AML-193 (cell line): ENCODE measurements at regions not wholly inside any gene's neighbourhood (a gene's known extent, or its start where the extent isn't known, plus 50 kb on each side); places are given as distances from the start of the nearest gene placed in this dataset.
A peak's percentile ranks its signal among the peaks of the same experiment; 100 is the strongest.
"Not testable (repeated sequence)": the region's sequence is repeated elsewhere in the genome, so short reads cannot be mapped to it uniquely, and the experiment has no call there.

Experiments used
- DNase-seq, 2 experiments: peaks; one replicate each; lab custom pipeline; 2025; lab: John Stamatoyannopoulos, UW

DNA sequence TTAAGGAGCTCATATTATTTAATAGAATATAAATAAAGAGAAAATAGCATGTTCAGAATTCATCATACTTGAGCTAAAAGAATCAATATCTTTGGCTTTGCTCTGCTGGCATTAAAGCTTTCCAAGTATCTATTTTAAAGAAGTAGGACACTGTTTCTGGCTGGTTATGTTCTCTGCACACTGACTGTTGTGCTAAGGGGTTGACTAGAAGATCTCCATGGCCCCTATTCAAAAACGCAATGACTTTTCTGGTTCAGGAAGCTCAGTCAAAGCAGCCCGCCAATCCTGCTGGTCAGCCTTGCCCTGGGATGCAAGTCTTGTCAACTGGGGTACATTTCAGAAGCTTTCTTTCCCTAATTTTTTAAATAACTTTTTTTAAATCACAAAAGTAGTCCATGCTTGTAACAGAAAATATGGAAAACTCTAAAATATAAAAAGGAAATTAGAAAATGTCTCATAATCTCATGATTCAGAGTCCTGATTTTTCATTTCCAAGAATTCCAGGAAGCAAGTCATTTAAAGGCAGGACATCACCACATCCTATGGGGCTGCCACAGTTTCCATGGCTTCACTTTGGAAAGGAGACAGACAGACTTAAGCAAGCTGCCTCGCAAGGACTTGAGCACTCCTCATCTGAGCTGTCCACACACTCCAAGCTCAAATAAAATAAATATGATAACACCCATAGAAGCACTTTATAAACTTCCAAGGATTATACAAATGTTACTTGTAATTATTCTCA is 195.1 kb downstream of the TXNL1 start:
- DNase-seq = peak in 1 of 2 experiments; percentile 11

DNA sequence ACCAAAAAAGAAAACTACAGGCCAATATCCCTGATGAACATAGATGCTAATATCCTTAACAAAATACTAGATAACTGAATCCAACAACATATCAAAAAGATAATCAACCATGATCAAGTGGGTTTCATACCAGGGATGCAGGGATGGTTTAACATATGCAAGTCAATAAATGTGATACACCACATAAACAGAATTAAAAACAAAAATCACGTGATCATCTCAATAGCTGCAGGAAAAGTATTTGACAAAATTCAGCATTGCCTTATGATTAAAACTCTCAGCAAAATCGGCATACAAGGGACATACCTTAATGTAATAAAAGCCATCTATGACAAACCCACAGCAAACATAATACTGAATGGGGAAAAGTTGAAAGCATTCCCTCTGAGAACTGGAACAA is 199.9 kb downstream of the TXNL1 start:
- DNase-seq = not testable (repeated sequence)

DNA sequence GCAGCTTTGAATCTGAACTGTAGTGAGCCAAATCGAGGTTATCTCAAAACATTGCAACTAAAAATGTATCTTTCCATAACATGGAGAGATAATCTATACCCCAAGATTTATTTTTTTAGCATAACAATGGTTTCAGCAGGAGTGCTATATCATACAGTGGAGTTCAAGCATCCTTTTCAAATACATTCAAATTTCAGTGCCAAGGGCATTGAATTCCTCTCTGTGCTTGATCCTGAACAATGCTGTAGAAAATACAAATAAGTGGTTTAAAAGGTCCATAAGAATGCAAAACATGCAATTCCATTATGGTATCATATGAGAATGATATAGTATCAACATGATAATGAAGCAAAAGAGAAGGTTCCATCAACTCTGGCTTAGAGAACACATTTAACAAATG is 201.7 kb downstream of the TXNL1 start:
- DNase-seq = no peak

DNA sequence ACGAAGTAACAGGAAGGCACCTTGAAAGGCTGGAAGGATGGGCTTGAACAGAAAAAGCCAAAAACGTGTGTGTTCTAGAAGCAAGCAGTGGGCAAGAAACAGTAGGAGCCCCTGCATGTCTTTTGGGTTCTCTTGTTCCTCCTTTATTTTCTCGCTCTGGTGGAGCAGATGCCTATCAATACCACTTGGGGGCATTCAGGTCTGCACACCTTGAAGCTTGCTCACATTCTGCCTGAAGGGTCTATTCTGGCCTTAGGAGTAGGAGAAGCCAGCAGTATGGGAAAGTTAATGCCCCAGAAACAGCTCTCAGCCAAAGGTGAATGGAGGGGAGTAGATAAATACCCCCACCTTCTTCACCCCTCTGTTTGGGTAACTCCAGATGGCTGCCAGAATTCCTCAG is 204.5 kb downstream of the TXNL1 start:
- no peak for DNase-seq

DNA sequence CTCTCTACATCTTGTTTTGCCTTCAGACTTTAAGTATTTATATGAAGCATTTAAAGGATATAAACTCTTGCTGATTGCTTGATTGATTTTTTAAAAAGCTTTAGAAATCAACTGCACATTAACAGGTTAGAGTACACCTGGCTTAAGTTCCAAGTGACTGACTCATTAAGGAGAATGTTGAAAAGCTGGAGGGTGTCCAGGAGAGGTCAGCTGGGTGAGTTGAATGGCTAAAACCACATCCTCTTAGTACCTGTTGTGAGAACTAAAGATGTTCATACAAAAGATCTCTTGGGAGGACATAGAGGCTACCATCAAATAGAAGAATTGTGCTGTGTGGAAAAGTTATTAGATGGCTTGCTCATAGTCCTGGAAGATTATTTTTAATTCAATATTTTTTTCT is 206.8 kb downstream of the TXNL1 start:
- no peak for DNase-seq

DNA sequence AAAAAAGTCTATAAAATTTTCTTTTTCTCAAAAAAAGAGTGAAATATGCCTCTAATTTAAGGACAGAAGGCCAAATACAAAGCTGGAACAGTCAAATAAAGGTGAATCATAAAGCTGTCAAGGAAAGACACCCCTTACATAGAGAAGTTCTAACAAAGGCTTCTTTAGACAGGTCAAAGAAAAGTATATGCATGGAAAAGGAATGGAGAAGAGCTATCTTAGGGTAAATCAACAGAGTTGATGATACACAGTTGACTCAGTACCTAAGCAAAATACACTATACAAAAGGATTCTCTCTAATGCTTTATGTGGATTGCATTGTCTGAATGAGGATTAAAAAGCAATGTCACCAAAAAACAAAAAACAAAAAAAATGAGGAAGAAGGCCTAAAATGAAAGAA is 214.8 kb downstream of the TXNL1 start:
- no peak for DNase-seq

DNA sequence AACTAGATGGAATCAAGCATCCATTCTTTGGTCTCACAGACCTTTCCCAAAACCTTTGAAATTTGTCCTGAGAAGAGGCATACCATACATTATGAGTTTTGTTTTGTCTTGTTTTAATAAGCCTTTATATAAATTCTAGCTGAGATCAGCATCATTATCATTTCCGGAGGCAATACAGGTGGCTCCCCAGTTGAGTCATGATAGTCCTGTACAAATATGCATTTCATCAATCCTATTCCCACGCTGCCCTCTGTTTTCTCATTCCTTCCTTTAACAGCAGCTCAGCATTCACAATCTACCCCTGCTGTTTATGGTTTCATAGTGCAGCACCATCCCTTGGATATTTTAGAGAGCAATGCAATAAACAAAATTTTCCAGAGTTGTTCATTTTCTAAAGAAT is 216.7 kb downstream of the TXNL1 start:
- no peak for DNase-seq

DNA sequence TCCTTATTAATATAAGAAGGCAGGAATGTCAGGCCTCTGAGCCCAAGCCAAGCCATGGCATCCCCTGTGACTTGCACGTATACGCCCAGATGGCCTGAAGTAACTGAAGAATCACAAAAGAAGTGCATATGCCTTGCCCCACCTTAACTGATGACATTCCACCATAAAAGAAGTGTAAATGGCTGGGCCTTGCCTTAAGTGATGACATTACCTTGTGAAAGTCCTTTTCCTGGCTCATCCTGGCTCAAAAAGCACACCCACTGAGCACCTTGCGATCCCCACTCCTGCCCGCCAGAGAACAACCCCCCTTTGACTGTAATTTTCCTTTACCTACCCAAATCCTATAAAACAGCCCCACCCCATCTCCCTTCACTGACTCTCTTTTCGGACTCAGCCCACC is 217.5 kb downstream of the TXNL1 start:
- not testable (repeated sequence) for DNase-seq

DNA sequence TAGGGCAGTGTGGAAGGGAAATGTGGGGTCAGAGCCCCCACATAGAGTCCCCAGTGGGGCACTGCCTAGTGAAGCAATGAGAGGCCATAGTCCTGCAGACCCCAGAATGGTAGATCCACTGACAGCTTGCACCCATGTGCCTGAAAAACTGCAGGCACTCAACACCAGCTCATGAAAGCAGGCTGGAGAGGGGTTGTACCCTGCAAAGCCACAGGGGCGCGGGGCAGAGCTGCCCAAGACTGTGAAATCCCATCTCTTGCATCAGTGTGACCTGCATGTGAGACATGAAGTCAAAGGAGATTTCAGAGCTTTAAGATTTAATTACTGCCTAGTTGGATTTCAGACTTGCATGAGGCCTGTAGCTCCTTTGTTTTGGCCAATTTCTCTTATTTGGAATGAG is 224.0 kb downstream of the TXNL1 start:
- DNase-seq = no peak

DNA sequence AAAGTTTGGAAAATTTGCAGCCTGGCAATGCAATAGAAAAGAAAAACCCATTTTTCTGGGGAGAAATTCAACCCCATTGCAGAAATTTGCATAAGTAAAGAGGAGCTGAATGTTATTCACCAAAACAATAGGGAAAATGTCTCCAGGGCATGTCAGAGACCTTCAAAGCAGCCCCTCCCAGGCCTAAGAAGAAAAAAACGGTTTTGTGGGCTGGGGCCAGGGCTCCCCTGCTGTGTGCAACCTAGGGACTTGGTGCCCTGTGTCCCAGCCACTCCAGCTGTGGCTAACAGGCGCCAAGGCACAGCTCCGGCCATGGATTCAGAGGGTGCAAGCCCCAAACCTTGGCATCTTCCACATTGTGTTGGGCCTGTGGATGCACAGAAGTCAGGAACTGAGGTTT is 224.5 kb downstream of the TXNL1 start:
- DNase-seq = no peak

DNA sequence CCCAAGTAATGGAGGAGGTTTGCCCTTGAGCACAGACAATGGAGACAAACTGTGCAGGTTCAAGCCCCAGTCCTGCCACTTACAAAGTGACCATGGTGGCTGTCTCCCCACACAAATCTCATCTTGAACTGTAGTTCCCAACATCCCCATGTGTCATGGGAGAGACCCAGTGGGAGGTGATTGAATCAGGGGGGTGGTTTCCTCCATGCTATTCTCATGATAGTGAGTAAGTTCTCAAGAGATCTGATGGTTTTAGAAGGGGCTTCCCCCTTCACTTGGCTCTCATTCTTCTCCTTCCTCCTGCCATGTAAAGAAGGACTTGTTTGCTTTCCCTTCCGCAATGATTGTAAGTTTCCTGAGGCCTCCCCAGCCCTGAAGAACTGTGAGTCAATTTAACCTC is 225.4 kb downstream of the TXNL1 start:
- DNase-seq = no peak

DNA sequence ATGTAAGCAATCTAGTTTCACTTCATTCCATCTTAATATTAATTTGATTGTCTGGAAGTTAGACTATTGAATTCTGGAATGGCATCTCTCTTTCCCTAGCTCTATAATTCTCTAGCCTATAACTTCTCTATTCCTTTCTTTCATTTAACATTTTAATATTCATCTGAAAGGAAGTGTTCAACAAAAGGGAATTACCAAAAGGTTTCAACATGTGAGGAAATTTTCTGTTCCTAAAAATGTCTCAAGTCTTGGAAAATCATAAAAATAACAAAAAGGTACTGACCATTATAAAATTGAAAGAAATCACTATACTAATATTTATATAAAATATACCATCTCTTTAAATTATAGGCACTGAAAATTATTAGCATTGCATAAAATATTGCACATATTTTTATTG is 228.7 kb downstream of the TXNL1 start:
- no peak for DNase-seq

DNA sequence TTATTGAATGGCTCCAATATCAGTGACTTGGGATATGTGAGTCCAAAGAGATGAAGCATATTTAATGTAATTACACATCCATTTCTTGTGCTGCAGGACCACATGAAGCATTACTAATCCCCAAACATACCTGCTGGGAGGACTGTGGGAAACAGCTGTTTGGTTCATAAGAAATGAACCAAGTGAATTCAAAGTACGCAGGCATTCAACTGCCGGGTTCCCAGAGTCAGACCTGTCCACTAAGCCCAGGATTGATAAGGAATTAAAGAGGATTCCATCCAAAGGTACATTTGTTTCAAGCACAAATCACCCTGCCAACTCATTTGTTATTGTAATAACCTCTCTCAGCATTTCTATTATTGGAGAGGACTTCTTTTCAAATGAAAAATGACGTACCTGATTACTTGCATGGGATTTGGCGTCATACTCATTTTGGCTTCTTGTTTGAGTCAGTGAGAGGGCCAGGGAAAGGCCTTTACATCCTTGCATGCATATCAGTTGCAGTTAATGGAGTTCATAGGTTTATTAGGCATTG is 230.7 kb downstream of the TXNL1 start:
- DNase-seq = no peak

DNA sequence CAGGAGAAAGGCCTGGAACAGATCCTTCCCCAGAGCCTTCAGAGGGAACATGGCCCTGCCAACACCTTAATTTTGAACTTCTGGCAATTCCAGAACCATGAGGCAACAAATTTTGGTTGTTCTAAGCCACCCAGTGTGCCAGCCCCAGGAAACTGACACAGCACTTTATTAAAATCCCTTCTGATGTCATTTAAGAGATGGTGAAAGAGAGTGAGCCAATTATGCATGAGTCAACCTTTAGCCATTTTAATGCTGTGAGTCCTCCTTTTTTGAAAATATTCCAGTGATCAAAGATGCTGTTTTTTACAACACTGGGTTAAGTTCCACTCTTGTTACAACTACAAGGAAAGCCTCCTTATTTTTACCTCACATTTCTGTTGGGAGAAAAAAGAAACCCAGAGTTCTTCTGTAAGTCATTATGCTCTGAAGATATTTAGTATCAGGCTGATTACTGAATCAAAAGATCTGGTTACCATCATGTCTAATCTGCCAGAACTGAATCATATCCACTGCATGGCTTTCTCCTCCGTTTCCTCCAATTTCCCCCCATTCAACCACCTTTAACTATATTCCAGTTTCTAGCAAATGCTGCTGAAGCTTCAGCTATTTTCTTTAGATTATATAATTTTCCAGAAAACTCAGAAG is 235.4 kb downstream of the TXNL1 start:
- peak in 1 of 2 experiments; percentile 10 for DNase-seq

DNA sequence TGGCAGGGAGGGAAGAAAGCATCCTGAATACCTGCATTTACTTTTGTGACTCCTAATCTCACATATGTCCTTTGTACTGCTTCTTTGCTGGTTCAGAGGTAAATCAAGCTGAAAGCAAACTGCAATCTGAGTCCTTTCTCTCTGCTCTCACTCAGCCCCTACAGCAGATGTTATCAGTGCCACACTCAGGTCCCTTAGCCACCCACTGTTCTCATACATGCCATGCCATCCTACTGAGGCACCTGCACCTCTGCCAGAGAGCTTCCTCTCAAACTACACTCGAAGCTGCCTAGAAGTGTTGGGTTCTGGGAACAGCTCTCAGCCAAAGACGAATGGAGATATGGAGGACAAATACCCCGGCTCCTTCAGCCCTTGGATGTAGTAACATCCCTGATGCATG is 244.5 kb downstream of the TXNL1 start:
- no peak for DNase-seq

DNA sequence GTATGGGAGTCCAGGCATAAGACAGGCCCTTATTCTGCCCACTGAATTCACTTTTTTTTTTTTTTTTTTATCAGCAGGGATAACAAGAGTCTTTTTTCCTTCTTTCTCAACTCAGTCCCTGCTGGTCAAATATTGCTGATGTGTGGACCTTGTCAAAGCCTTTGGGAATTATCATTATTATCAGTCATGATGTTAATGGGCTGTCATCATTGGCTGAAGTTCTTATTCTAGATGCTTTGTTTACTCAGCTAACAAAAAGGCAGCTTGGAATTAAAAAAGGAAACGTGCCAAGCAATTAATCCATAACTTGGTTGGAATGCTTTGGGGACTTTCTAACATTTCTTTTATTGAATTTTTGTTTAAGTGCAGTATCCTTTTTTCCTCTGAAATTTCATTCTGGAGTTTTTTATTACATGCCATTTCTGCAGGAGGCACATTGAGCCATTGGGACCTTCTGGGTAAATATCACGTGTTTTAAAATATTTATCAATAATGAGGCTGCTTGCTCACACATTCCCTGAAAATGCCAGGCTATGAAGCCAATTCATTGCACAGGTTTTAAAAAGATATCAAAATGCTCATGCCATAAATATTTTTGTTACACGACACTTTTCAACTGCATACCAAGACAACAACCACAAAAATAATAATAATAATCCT is 246.3 kb downstream of the TXNL1 start:
- no peak for DNase-seq

DNA sequence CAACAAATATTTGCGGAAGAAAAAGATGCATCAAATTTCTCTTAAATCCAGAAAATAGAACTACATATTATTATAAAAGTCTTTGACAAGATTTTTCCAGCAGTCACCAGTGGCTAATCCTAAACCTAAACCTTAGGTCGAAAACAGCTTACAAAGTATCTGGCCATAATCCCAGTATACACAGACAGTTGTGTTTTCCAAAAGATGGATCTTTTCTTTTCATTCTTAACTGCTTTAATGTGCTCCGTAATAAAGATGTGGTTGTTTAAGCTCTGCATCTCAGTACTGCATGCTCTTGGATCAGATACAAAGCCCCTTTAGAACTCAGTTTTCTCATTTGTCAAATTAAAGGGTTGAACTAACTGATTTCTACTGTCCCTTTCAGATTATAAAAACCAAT is 247.8 kb downstream of the TXNL1 start:
- no peak for DNase-seq

DNA sequence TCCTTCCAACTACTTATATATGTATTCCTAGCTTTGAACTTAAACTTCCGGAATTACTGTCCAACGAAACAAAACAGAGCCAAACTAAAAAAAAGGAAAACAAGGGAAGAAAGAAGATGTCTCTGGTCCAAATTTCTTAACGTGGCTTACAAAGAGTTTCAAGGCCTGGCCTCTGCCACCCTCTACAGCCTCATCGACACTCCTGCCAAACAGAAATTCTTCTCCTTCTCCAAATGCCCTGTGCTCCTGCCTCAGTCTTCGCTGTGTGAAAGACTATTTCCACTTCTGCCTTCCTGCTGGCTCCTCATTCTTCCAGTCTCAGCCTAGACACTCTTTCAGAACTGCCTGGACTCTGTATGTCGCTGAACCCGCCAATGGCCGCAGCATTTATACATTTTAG is 249.2 kb downstream of the TXNL1 start:
- no peak for DNase-seq

DNA sequence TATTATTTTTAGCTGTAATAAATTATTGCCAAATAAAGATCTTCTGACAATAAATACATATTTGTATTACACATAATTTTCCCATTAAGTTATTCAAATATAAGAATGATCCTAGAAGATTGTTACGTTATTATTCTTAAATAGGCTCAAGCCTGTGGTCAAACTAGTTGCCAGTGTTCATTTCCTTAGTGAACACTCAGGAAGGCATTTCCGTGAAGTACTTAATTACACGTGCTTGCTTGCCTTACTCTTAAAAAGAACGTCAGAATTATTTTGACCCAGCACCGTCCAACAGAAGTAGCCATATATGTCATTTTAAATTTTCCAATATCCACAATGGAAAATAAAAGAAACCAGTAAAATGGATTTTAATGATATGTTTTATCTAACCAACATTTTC is 249.8 kb downstream of the TXNL1 start:
- DNase-seq = no peak

DNA sequence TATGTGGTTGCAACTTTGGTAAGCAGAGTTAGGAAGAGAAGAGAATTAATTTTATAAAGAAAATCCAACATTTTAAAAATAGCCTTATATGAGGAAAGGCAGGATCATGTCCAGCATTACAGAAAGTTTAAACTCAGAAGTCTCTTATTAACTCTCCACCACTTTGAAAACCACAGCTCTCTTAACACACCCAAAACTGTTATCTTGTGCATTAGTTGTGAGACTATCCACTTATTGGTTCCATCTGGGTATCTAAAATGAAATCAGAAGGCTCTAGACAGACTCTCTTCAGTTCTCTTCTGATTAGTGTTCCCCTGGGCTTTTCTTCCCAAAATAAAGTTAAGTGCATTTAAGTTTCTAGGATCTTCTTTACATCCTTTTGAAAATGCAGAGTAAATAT is 251.5 kb downstream of the TXNL1 start:
- DNase-seq = no peak

DNA sequence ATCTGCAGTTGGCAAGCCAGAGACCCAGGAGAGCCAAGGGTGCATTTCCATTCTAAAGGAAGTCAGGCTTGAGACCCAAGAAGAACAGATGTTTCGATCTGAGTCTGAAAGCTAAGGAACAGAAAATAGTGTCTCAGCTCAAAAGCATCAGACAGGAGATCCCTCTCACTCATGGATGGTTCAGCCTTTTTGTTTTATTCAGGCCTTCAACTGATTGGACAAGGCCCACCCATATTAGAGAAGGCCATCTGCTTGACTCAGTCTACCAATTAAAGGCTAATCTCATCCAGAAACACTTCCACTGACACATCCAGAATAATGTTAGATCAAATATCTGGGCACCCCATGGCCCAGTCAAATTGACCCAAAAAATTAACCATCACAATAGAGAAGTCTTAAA is 255.0 kb downstream of the TXNL1 start:
- no peak for DNase-seq

DNA sequence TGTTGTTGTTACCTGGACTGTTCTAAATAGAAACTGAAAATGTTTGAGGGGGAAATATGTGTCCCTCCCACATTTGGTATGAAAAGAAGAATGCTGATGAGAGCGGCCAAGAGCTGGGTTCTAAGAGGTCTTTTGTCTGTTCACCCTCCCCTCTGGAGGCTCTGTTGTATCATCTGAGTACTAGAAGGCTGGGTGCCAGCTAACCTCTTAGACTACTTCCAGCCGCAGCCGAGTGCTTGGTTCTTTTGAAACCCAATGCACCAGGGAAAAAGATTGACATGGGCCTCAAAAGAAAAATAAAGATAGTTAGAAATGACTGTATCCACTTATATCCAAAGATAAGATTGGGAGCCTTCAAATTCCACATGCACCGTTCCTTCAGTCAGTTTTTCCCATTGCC is 255.9 kb downstream of the TXNL1 start:
- no peak for DNase-seq

DNA sequence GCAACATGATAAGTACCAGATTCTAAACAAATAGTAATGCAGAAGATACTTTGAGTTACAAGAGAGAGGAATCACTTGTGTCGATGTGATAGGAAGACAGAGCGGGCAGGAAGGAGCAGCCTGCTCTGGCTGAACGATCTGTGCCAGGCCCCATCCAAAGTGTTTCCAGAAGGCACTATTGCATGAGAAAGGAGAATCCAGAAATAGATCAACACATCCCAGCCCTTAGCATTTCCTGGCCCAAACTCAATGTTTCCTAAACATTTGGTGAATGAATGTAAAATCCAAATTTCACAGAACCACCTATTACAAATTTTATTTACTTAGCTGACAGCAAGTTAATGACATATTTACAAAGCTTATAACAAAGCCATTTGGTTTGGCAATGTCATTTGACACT is 257.2 kb downstream of the TXNL1 start:
- no peak for DNase-seq
